ENCODE measurements at regions not wholly inside any gene's neighbourhood (a gene's known extent, or its start where the extent isn't known, plus 50 kb on each side); places are given as distances from the start of the nearest gene placed in this dataset.

DNA sequence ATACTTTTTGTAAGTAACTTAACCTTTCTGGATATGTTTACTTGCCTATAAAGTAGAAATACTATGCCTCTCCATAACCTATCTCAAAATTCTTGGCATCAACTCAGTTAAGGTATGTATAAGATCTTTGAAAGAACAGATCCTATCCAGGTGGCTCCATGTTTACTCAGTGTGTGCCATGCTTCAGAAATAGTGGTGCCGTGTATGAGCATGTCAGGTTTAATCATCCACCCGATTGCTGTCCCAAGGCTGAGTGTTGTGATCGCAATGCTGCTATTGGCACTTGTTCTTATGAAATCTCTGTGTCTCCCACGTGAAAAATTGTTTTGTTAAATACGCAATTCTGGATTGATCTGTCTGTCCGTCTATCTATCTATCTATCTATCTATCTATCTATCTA lies 85.9 kb upstream of the SNX19 start:
- TF ChIP-seq, protein P1, sequence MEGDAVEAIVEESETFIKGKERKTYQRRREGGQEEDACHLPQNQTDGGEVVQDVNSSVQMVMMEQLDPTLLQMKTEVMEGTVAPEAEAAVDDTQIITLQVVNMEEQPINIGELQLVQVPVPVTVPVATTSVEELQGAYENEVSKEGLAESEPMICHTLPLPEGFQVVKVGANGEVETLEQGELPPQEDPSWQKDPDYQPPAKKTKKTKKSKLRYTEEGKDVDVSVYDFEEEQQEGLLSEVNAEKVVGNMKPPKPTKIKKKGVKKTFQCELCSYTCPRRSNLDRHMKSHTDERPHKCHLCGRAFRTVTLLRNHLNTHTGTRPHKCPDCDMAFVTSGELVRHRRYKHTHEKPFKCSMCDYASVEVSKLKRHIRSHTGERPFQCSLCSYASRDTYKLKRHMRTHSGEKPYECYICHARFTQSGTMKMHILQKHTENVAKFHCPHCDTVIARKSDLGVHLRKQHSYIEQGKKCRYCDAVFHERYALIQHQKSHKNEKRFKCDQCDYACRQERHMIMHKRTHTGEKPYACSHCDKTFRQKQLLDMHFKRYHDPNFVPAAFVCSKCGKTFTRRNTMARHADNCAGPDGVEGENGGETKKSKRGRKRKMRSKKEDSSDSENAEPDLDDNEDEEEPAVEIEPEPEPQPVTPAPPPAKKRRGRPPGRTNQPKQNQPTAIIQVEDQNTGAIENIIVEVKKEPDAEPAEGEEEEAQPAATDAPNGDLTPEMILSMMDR (IDR thresholded peaks at IDR 0.05), result no peak
- TF ChIP-seq POLR2AphosphoS5 (IDR thresholded peaks at IDR 0.05), result no peak
